HEK293T (cell line): ENCODE measurements at regions not wholly inside any gene's neighbourhood (a gene's known extent, or its start where the extent isn't known, plus 50 kb on each side); places are given as distances from the start of the nearest gene placed in this dataset.

Source experiments
- ARNT ChIP-seq: fragments of 450-650 bp; IDR thresholded peaks from 2 replicates; pipeline ENCODE4 v1.6.1; 2017; ENCODE audit warnings: mild to moderate bottlenecking
- BHLHE40 ChIP-seq: fragments of 450-650 bp; IDR thresholded peaks from 2 replicates; pipeline ENCODE4 v1.6.1; 2016; ENCODE audit warnings: mild to moderate bottlenecking, moderate library complexity, borderline replicate concordance
- CTBP1 ChIP-seq: fragments of 450-650 bp; IDR thresholded peaks from 2 replicates; pipeline ENCODE4 v1.6.1; 2016; ENCODE audit warnings: borderline replicate concordance
- ELF4 ChIP-seq: fragments of 450-650 bp; IDR thresholded peaks from 2 replicates; pipeline ENCODE4 v1.6.1; 2017; ENCODE audit warnings: antibody characterized with exemption
- FOXA1 ChIP-seq: fragments of 450-650 bp; IDR thresholded peaks from 2 replicates; pipeline ENCODE4 v1.6.1; 2016; ENCODE audit warnings: mild to moderate bottlenecking
- FOXM1 ChIP-seq: fragments of 450-650 bp; IDR thresholded peaks from 2 replicates; pipeline ENCODE4 v1.6.1; 2017; ENCODE audit warnings: mild to moderate bottlenecking, borderline replicate concordance
- HDGF ChIP-seq: fragments of 450-650 bp; IDR thresholded peaks from 2 replicates; pipeline ENCODE4 v1.6.1; 2017; ENCODE audit warnings: antibody characterized with exemption, borderline replicate concordance
- SP1 ChIP-seq: fragments of 450-650 bp; IDR thresholded peaks from 2 replicates; pipeline ENCODE4 v1.6.1; 2017
- TARDBP ChIP-seq: fragments of 450-650 bp; IDR thresholded peaks from 2 replicates; pipeline ENCODE4 v1.6.1; 2016
- ZNF384 ChIP-seq: fragments of 450-650 bp; IDR thresholded peaks from 2 replicates; pipeline ENCODE4 v1.6.1; 2016
- TF ChIP-seq, protein P1 (sequence below): fragments of 450-650 bp; IDR thresholded peaks from 2 replicates; pipeline ENCODE4 v1.6.1; 2016

- TF ChIP-seq SP1 (no peak), TARDBP (no peak), ELF4 (no peak), HDGF (no peak), ARNT (no peak), BHLHE40 (no peak), CTBP1 (no peak), FOXM1 (no peak), ZNF384 (no peak), FOXA1 (no peak)
- TF ChIP-seq, protein P1, sequence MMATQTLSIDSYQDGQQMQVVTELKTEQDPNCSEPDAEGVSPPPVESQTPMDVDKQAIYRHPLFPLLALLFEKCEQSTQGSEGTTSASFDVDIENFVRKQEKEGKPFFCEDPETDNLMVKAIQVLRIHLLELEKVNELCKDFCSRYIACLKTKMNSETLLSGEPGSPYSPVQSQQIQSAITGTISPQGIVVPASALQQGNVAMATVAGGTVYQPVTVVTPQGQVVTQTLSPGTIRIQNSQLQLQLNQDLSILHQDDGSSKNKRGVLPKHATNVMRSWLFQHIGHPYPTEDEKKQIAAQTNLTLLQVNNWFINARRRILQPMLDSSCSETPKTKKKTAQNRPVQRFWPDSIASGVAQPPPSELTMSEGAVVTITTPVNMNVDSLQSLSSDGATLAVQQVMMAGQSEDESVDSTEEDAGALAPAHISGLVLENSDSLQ, result no peak
Measured at GRCh38 chr2:41152318-41152717, 700.4 kb upstream of the SLC8A1 start.
